HG02588 (cell line): ENCODE measurements at regions not wholly inside any gene's neighbourhood (a gene's known extent, or its start where the extent isn't known, plus 50 kb on each side); places are given as distances from the start of the nearest gene placed in this dataset.

Source experiments
- ATAC-seq: cut with Tn5 transposase; IDR thresholded peaks from one replicate; pipeline ENCODE4 v1.9.1; 2021; ENCODE audit warnings: mild to moderate bottlenecking, moderate library complexity; ENCODE audit not compliant: unreplicated experiment

DNA sequence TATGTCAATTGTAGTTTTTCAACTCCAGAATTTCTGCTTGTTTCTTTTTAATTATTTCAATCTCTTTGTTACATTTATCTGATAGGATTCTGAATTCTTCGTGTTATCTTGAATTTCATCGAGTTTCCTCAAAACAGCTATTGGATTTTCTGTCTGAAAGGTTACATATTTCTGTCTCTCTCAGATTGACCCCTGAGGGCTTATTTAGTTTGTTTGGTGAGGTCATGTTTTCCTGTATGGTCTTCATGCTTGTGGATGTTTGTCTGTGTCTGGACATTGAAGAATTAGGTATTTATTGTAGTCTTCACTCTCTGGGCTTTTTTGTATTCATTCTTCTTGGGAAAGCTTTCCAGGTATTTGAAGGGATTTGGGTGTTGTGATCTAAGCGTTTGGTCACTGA lies 85.6 kb downstream of the SNAPC1 start:
- no peak for ATAC-seq

DNA sequence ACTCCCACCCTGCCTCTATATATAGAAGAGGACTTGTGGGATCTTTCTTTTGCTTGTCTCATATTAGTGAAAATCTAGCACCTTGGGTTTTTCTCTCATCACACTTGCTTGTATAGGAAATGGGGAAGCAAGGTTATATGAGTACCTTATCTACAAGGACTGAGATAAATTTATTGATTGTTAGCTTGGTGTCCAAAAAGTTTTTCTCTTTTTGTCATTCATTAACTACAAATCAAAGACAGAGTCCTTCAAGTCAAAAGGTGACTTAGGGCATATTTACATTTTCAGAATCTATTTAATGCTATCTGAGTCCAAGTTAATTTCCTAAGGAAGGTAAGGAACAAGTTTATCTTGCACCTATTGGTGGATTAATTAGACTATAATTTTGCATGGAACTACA lies 92.7 kb downstream of the SNAPC1 start:
- no peak for ATAC-seq

DNA sequence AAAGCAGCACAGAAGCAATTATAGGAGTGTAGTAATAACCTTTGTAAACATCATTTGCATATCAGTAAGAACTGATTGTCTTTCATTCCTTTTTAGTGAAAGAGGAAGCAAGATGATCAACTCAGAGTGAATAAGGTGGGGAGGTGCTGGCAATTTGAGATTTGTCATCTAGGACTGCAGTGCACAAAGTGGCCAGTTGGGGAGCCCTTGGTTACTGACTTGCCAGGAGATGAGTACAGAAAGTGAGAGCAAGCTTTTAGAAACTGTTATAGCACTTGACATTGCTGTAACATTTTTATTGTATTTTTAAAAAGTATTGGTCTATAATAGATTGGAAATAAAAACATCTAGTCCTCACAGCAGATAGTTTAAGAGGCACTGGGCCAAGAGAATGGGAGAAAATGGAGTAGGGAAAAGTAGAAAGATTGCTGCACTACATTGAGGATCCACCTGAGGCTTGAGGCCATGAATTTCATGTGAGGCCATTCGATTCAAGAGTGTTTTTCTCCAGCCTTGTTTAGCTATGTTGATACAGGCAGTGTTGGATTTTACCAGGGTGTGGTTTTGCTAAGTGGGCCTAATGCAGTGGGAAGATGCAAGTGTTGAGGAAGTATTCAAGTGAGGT lies 98.2 kb downstream of the SNAPC1 start:
- ATAC-seq = peak; percentile 95

DNA sequence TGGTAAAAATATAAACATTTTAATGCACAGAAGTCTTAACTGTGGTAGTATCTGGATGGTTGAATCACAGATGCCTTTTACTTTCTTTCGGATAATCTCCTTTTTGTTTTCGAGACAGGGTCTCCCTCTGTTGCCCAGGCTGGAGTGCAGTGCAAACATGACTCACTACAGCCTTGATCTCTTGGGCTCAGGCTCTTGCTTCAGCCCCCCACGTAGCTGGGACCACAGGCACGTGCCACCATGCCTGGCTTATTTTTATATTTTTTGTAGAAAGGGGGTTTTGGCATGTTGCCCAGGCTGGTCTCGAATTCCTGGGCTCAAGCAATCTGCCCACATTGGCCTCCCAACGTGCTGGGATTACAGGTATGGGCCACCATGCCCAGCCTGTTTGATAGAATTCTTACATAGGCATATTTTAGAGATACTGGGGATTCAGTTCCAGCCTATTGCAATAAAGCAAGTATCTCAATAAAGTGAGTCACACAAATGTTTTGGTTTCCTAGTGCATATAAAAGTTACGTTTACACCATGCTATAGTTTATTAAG lies 99.2 kb downstream of the SNAPC1 start:
- ATAC-seq = no peak

DNA sequence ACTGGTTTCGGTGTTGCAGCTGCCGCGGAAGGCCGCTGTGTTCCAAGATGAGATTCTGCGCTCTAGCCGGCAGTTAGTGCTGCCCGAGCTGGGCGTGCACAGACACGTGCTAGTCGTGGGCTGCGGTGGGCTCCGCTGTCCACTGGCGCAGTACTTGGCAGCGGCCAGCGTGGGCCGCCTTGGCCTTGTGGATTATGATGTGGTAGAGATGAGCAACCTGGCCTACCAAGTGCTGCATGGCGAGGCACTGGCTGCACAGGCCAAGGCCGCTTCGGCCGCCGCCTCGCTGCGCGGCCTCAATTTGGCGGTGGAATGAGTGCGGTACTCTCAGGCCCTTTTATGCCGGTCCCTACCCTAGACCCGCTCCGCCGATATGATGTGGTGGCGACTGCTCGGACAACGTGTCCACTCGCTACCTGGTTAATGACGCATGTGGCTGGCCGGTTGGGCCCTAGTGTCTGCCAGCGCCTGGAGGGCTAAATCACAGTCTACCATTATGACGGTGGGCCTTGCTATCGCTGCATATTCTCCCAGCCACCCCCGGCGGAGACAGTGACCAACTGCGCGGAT lies 102.2 kb downstream of the SNAPC1 start:
- no peak for ATAC-seq

DNA sequence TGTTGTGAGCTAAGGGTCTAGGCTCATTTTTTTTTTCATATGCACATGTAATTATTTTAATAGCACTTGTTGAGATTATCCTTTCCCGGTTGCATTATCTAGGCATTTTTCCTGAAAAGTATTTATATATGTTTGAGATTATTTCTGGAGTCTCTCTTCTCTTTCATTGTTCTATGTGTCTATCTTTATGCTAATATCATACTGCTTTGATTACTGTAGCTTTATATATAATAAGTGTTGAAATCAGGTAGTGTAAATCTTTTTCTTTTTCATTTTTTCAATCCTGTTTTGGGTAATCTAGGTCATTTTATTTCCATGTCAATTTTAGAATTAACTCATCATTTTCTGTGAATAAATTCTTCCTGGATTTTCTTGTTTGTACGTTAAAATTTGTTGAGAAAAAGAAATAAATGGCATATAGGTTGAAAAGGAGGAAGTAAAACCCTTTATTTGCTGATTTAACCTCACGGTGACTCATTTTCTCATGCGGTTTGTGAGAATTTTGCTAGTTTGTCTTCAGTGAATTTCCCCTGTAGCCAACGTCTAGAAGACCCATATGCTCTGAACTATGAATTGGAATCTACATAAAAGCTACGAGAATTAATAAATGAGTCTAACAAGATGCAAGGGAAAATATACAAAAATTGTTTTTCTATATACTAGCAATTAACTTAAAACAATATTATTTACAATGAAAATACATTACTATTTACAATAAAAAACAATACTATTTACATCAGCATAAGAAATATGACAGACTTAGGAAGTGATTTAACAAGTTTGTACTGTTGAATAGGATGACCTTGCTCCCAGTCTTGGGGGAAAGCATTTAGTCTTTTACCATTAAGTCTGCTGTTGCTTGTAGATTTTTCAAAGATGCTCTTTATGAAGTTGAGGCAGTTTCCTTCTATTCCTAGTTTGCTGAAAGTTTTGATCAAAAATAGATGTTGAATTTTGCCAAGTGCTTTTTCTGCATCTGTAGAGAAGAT lies 105.0 kb downstream of the SNAPC1 start:
- peak; percentile 86 for ATAC-seq

DNA sequence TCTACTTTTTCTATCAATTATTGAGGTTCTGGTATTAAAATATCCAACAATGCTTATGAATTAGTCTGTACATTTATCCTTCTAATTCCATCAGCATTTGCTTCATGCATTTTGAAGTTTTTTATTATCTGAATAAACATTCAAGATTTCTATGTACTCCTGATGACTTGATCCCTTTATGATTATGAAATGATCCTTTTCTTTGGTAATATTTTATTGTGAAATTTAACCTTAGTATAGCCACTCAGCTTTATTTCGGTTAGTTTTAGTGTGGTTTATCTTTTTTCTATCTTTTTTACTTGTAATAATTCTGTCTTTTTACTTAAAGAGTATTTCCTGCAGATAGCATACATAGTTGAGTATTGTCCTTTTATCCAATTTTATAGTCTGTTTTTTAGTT lies 106.6 kb downstream of the SNAPC1 start:
- no peak for ATAC-seq

DNA sequence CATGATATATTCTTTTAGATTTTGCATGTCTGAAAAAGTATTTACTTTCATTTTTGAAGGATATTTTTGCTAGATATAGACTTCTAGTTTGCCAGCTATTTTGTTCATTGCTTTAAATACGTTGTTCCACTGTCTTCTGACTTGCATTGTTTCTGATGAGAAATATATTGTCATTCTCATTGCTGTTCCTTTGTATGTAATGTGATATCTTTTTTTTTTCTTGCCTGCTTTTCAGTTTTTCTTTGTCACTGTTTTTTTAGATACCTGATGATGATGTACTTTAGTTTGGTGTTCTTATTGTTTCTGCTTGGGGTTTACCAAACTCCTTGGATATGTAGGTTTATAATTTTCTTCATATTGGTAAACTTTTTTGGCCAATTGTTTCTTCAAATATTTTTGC lies 107.9 kb downstream of the SNAPC1 start:
- no peak for ATAC-seq

DNA sequence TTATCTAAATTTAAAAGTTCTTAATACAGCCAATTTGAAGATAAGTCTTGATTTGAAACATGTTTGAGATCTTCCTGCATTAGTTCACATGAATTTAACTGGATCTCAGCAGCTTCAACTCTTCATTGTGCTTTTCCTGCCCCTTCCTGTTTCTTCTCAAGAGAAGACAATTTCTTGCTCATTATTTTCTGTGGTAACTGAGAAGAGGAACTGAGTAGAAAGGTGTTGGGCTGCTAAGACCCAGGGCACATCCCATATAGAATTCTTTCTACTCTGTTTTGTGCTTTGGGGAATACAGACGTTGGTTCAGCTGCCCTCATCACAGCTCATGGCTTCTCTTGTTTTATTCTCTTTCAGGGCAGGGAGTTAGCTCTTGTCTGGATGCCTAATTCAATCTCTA lies 110.2 kb downstream of the SNAPC1 start:
- peak; percentile 90 for ATAC-seq

DNA sequence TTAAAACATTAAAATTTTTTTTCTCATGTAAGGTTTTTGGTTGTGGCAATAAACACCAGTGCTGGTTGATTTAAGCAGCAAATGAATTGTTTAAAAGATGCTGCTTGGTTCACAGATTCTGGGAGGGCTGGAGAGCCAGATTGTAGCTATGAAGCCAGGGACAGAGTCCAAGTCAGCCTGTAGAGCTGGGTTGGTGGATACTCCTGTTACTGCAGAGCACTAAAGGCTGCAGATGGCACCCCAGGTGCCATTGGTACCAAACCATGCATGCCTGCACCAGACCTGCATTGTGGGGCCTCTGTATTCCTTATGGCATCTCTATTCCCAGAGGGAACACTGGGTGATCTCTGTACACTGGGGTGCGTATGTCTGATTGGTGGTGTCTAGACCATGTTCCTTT lies 113.3 kb downstream of the SNAPC1 start:
- ATAC-seq = no peak

DNA sequence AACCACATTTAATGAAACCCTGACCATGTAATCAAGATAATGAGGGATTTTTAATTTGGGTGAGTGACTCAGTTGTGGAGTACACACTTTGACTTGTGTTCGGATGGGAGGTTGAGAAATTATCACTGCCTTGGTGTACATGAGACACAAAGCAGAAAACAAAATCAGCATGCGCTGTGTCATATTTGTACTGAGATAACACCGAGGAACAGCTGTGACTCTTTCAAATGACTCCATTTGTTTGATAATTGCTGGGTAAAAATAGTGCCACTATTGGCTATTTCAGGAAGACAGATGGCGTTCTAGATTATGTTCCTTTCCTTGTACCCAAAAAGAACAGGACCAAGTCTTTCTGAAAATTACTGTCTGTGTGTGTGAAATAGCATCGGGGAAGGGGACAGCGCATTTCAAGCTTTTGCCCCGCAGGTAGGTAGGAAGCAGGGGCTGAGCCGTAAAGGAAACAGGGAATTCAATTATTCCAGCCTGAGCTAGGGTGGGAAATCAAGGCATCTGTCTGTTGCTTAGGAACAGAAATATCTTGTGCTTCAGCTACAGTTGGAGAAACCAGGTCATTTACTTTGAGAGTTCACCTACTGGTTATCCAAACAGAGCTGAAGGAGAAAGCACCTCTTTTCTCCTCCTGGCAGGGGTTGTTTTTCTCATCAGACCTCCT lies 114.3 kb downstream of the SNAPC1 start:
- ATAC-seq = no peak

DNA sequence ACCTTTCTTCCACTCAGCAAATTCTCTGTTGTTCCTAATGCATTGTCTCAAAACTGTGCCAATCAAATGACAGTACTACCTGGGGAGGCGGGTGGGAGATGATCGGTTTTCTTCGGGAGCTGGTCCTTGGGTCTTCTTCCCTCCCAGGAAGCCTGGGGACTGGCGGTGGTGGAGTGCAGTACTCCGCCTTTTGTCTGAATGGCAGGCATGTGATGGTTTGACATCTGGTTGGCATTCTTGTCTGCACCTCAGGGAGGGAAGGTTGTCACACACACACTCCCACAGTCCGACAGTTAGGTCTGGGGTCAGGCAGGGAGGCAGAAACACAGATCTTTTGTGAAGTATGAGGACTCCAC lies 114.8 kb downstream of the SNAPC1 start:
- ATAC-seq = no peak

DNA sequence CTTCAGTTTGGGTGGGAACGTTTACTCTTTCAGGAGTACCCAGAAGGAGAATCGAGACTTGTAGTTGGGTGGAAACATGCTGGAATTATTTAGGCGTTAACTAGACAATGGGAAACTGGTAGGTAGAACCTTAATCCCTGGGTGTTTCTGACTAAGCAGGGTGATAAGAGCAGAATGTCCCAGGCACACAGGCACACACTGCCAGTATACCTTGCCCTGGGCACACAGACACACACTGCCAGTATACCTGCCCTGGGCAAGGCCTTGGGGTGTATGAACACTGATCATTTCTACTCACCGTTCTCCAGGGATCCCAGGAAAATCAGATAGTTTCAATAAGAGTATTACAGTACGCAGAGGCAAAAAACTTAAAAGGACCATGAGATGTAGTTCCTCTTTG lies 115.5 kb downstream of the SNAPC1 start:
- no peak for ATAC-seq

DNA sequence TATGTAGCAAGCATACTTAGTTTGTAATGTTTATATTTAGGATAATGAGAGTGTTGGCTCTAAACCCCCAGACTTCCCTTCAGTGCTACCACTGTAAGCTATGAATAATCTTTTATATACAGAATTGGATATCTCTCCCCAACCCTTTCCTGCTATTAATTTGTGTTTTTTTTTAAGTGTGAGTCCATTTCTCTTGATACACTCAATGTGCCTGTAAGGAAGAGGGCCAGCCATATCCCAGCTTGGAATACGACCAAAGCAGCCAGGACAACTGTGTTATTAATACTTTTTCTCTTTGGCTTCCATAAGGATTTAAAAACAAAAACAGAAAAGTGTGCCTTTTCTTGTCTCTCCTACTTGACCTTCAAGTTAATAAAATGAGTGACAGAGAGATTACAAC lies 116.7 kb downstream of the SNAPC1 start:
- no peak for ATAC-seq

DNA sequence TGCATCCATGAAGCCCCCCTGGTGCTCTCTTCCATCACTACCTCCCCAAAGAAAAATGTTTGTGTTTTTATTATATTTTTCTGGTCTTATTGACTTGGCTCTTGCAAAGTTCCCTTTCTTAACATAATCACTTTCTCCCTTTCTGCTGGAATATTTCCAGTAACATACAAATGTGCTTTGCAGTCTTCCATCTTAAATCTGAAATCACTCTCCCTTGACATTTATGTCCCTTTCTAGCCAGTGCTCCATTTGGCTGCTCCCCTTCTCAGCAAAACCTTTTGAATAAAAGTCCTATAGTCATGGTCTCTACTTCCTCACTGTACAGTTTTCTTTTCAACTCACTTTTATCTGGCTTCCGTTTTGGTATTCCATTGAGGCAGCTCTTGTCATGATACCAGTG lies 118.8 kb downstream of the SNAPC1 start:
- no peak for ATAC-seq

DNA sequence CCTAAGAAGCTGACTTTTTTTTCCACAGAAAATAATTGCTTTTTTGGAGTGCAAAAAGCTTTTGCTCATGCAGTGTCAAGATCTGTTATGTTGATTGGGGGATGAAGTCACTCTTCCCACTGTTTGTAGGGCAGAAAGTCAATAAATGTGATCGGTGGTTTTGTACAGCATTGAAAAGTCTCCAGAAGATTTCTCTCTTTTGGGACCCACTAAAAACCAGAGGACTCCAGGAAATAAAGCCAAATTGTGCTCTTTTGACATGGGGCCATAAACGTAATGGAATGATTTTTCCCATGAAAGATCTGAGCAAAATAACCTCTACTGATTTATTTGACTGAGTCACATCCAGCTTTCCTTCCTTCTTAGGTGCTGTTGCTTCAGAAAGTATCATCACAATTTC lies 122.5 kb downstream of the SNAPC1 start:
- no peak for ATAC-seq

DNA sequence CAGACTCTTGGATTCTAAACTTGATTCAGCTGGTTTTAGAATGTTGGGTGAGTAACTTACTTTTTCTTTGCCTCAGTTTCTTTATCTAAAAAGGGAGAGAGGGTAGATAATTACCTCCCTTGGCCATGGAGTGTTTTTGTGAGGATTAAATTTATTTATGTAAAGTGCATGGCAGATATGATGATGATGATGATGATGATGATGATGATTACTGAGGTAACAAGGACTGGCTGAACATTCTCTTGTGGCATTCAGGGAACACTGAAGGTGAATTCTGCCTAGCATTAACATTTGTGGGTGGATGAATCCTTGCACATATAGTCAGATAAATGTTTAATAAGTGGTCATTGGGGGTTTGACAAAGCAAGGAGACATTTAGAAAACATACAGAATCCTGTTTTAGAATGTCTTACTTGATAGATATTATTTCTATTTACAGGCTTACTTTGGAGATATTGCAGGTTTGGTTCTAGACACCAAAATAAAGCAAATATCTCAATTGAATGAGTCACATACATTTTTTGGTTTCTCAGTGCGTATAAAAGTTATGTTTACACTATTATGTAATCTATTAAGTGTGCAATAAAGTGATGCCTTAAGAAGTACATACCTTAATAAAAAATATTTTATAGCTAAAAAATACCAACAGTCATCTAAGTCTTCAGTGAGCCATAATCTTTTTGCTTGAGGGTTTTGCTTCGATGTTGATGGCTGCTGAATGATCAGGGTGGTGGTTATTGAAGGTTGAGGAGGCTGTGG lies 123.2 kb downstream of the SNAPC1 start:
- no peak for ATAC-seq

DNA sequence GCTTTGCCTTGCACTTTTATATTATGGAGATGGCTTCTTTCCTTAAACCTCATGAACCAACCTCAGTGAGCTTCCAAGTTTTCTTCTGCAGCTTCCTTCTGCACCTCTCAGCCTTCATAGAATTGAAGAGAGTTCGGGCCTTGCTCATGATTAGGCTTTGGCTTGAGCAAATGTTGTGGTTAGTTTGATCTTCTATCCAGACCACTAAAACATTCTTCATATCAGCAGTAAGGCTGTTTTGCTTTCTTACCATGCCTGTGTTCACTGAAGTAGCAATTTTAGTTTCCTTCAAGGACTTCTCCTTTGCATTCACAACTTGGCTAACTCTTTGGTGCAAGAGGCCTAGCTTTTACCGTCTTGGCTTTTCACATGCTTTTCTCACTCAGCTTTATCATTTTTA lies 125.4 kb downstream of the SNAPC1 start:
- ATAC-seq = no peak

DNA sequence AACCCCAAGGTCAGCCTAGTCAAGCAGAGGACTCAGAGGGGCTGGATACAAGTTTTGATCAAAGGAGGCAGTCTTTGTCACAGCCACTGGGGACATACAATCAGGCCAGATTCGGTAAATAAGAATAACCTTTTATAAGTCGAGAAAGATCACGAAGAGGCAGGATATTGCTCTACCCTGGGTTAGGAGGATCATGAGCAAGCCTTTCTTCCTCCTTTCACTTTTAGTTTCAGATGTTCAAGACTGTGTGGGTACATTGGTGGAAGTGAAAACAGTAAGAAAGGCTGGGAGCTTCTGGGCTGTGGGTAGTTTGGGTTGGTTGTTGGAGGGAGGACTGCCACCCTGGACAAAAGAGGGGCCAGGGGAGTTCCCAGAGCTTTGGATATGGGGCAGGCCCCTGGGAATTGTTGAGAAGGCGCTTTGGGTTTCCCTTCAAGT lies 127.7 kb downstream of the SNAPC1 start:
- ATAC-seq = peak; percentile 99

DNA sequence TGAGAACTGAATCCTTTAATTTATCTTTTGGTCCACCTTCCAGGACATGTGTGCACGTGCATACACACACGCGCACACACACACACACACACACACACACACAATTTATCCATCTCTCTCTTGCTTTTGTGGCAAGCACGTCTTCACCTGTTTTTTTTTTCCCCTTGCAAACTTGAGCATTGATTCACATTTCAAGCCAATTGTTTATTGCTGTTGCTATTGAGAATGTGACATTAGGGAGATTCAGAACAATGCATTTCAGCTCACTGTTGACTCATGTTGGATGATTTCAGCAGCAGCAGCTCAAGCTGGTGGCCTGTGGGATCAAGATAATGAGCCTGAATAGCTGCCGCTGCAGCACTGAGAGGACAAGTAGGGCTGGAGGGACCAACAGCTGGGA lies 128.9 kb downstream of the SNAPC1 start:
- no peak for ATAC-seq
